Liver (tissue), 3 donors: ENCODE measurements at regions not wholly inside any gene's neighbourhood (a gene's known extent, or its start where the extent isn't known, plus 50 kb on each side); places are given as distances from the start of the nearest gene placed in this dataset.

Source experiments
- ATF3 ChIP-seq: IDR thresholded peaks from 2 replicates; pipeline ENCODE4 v1.6.1; 2016; ENCODE audit warnings: antibody characterized with exemption
- CTCF ChIP-seq: fragments of 150-350 bp; IDR thresholded peaks from 2 replicates; pipeline ENCODE4 v1.5.1; 2017; ENCODE audit warnings: improper control_type of control experiment, low read depth, low read length; ENCODE audit not compliant: missing input control
- EGR1 ChIP-seq, 2 donors: IDR thresholded peaks; 2 replicates each; pipeline ENCODE4 v1.6.1; 2016 to 2018; ENCODE audit warnings: antibody characterized with exemption in 2 of 2, low read depth in 2 of 2
- FOXA1 ChIP-seq: IDR thresholded peaks from 2 replicates; pipeline ENCODE4 v1.6.1; 2016; ENCODE audit warnings: antibody characterized with exemption
- GABPA ChIP-seq, 2 donors: IDR thresholded peaks in 1 of 2; conservative IDR thresholded peaks in 1 of 2; 2 replicates each; pipeline ENCODE4 v1.6.1; 2016; ENCODE audit warnings: antibody characterized with exemption in 2 of 2, mild to moderate bottlenecking in 1 of 2, moderate library complexity in 1 of 2
- HNF4A ChIP-seq, 2 donors: conservative IDR thresholded peaks; 2 replicates each; pipeline ENCODE4 v1.6.1; 2016; ENCODE audit warnings: antibody characterized with exemption in 2 of 2, mild to moderate bottlenecking in 2 of 2
- JUND ChIP-seq, 2 donors: IDR thresholded peaks; 2 replicates each; pipeline ENCODE4 v1.6.1; 2016; ENCODE audit warnings: antibody characterized with exemption in 2 of 2
- MAX ChIP-seq: IDR thresholded peaks from 2 replicates; pipeline ENCODE4 v1.6.1; 2016; ENCODE audit warnings: antibody characterized with exemption
- SP1 ChIP-seq: IDR thresholded peaks from 2 replicates; pipeline ENCODE4 v1.6.1; 2018; ENCODE audit warnings: antibody characterized with exemption, mild to moderate bottlenecking
- TAF1 ChIP-seq: conservative IDR thresholded peaks from 2 replicates; pipeline ENCODE4 v1.6.1; 2016; ENCODE audit warnings: antibody characterized with exemption, mild to moderate bottlenecking
- YY1 ChIP-seq: IDR thresholded peaks from 2 replicates; pipeline ENCODE4 v1.6.1; 2016; ENCODE audit warnings: antibody characterized with exemption, mild to moderate bottlenecking
- donor health status: healthy.
- donor health status: healthy.

GRCh38 chr12:45623940-45624339 lies 105.6 kb upstream of the ARID2 start:
- TF ChIP-seq HNF4A (conservative IDR thresholded peaks at IDR 0.05) (no peak), CTCF (no peak), JUND (IDR thresholded peaks at IDR 0.05) (no peak), MAX (no peak), GABPA (IDR thresholded peaks at IDR 0.05 in 1 of 2, conservative IDR thresholded peaks at IDR 0.05 in 1 of 2) (no peak), ATF3 (no peak), EGR1 (IDR thresholded peaks at IDR 0.05; ENCODE audit: low read depth in 2 of 2) (no peak), YY1 (no peak), TAF1 (no peak), SP1 (no peak), FOXA1 (no peak)
